IPS-18a (cell line): ENCODE measurements at regions not wholly inside any gene's neighbourhood (a gene's known extent, or its start where the extent isn't known, plus 50 kb on each side); places are given as distances from the start of the nearest gene placed in this dataset.

ENCODE experiments used
- H3K27ac ChIP-seq: one replicate; pipeline ENCODE4 v1.5.1; 2013; ENCODE audit warnings: low read length
- H3K27me3 ChIP-seq: one replicate; pipeline ENCODE4 v1.6.1; 2013; ENCODE audit warnings: mild to moderate bottlenecking, low read length; ENCODE audit not compliant: control insufficient read depth, insufficient read depth
- H3K36me3 ChIP-seq: one replicate; pipeline ENCODE4 v1.6.1; 2013; ENCODE audit warnings: low read depth, low read length; ENCODE audit not compliant: control insufficient read depth
- H3K4me1 ChIP-seq: one replicate; pipeline ENCODE4 v1.6.1; 2013; ENCODE audit warnings: low read depth, low read length; ENCODE audit not compliant: control insufficient read depth
- H3K4me3 ChIP-seq: one replicate; pipeline ENCODE4 v1.5.1; 2013; ENCODE audit warnings: low read length
- H3K9ac ChIP-seq: one replicate; pipeline ENCODE4 v1.6.1; 2013; ENCODE audit warnings: mild to moderate bottlenecking, low read length, moderate library complexity
- H3K9me3 ChIP-seq: one replicate; pipeline ENCODE4 v1.6.1; 2013; ENCODE audit warnings: low read depth, low read length; ENCODE audit not compliant: control insufficient read depth

DNA sequence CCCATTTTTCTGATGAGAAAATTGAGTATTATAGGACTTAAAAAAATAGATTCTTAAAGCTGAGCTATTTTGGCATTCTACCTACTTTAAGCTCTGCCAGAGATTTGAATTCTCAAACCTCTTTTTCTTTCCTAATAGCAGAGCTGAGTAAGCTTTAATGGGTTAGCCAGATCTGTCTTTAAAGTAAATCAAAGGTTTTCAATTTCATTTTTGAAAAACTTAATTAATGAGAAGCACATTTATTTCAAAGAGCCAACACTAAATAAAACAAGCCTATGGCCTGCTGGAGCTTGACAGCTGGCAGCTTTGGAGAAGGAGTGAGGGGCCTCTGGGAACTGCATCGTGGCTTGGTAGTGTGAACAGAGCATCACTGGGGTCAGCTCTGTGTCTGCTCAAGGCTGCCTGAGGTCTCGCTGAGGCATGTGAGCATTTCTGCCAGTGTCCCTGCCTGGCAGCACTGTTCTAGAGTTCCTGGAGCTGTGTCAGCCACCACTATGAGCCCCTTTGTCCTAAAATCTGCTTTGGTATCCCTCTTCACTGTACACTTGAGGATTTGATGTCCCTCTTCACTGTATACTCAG, 50.4 kb upstream of the PRSS23 start:
- no peaks in the 10 kb centered on the region for H3K4me1 ChIP-seq
- H3K27ac ChIP-seq, result no peak overlapping the region
- H3K27me3 ChIP-seq, result no peaks in the 10 kb centered on the region
- H3K9me3 ChIP-seq, result no peaks in the 10 kb centered on the region
- H3K4me3 ChIP-seq, result no peak overlapping the region
- no peak overlapping the region for H3K9ac ChIP-seq
- no peaks in the 10 kb centered on the region for H3K36me3 ChIP-seq

DNA sequence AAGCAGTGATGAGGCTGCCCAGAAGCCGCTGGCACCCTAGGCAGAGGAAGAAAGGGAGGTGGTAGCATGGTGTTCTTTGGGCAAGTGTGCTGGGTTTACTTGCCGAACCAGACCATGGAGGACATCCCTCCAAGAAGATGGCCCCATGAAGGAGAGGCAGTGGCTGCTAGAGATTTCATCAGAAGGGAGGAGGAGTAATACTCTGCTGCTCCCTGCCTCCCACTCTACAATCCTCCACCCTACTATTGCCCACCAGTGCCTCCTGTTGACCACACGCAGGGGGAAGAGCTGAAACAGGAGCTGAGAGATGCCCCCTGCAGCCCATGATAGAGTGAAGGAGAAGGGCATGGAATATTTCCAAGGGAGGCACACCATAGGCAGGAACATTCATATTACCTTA, 51.0 kb upstream of the PRSS23 start:
- Histone ChIP-seq H3K4me3 (no peak overlapping the region), H3K27me3 (no peaks in the 10 kb centered on the region), H3K4me1 (no peaks in the 10 kb centered on the region), H3K36me3 (no peaks in the 10 kb centered on the region), H3K9ac (no peak overlapping the region), H3K9me3 (no peaks in the 10 kb centered on the region), H3K27ac (no peak overlapping the region)

DNA sequence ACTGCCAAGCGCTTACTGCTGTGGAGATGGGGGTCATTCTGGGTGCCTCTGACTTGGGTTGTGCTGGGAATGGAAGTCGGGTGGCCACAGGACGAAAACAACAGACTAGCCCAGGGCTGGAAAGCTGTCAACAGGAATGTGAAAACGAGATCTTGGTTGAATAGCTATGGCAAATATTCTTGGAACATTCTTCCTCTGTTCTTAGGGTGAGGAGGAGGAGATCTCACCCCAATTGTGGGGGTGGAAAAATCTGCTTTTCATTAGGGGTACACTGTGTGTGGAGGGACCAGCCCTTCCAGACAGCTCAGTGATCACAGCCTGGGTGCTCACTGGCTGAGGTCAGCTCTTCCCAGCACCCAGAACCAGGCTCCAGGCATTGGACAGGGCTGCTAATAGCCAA, 52.0 kb upstream of the PRSS23 start:
- Histone ChIP-seq H3K9me3 (no peaks in the 10 kb centered on the region), H3K9ac (no peak overlapping the region), H3K27ac (no peak overlapping the region), H3K4me1 (no peaks in the 10 kb centered on the region), H3K4me3 (no peak overlapping the region), H3K27me3 (no peaks in the 10 kb centered on the region), H3K36me3 (no peaks in the 10 kb centered on the region)

DNA sequence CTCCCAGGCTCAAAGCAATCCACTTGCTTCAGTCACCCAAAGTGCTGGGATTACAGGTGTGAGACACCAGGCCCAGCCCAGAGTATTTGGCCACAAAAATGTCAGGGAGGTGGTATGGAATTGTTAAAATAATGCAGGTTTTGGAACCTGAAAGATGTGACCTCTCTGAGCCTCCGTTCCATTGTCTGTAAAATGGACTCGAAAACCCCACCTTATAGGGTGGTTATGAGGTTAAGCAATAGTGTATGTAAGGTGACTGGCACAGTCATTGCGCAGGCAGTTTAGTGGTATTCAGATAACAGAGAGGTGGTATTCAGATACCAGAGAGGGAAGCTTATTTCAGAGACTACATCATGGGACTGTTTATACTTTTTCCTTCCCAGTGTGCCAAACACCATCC, 52.5 kb upstream of the PRSS23 start:
- Histone ChIP-seq H3K4me1 (no peaks in the 10 kb centered on the region), H3K9me3 (no peaks in the 10 kb centered on the region), H3K27ac (no peak overlapping the region), H3K27me3 (no peaks in the 10 kb centered on the region), H3K36me3 (no peaks in the 10 kb centered on the region), H3K4me3 (no peak overlapping the region), H3K9ac (no peak overlapping the region)

DNA sequence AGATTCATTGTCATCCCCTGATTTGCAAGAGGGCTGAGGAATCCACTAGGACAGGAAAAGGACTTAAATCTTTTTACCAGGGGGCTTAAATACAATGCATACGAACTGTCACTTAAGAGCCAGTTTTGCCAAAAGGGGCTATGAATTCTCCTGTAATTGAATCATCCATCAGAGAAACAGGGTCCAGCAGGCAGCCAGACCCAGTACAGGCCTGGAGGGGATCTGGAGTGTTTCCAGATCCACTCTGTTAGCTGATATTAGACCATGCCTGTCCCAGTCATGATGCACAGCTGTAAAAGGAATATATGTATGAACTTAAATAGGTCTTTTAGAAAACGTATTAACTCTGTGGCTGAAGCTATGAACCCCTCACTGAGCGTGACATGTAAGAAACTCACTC, 53.8 kb upstream of the PRSS23 start:
- Histone ChIP-seq H3K4me1 (no peaks in the 10 kb centered on the region), H3K27ac (no peak overlapping the region), H3K9ac (no peak overlapping the region), H3K4me3 (no peak overlapping the region), H3K27me3 (no peaks in the 10 kb centered on the region), H3K36me3 (no peaks in the 10 kb centered on the region), H3K9me3 (no peaks in the 10 kb centered on the region)

DNA sequence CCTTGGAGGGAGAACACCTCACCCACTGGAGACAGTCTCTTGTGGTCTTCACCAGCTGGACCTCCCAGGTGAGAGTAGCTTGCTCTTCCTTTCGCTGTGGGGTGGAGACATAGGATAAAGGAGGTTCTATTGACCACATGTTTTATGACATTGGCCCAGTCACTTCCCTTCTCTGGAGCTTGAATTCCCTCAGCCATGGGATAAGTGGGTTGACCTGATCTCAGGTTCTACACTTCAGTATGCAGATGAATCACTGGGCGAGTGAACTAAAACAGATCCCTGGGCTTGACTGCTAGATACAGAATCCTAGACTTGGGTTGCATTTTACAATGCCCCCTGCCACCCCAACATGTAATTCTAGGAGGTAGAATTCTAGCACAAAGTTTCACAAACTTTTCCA, 54.8 kb upstream of the PRSS23 start:
- no peaks in the 10 kb centered on the region for H3K27me3 ChIP-seq
- H3K4me3 ChIP-seq, result no peak overlapping the region
- no peak overlapping the region for H3K27ac ChIP-seq
- H3K9me3 ChIP-seq, result no peaks in the 10 kb centered on the region
- no peaks in the 10 kb centered on the region for H3K36me3 ChIP-seq
- no peaks in the 10 kb centered on the region for H3K4me1 ChIP-seq
- H3K9ac ChIP-seq, result no peak overlapping the region

DNA sequence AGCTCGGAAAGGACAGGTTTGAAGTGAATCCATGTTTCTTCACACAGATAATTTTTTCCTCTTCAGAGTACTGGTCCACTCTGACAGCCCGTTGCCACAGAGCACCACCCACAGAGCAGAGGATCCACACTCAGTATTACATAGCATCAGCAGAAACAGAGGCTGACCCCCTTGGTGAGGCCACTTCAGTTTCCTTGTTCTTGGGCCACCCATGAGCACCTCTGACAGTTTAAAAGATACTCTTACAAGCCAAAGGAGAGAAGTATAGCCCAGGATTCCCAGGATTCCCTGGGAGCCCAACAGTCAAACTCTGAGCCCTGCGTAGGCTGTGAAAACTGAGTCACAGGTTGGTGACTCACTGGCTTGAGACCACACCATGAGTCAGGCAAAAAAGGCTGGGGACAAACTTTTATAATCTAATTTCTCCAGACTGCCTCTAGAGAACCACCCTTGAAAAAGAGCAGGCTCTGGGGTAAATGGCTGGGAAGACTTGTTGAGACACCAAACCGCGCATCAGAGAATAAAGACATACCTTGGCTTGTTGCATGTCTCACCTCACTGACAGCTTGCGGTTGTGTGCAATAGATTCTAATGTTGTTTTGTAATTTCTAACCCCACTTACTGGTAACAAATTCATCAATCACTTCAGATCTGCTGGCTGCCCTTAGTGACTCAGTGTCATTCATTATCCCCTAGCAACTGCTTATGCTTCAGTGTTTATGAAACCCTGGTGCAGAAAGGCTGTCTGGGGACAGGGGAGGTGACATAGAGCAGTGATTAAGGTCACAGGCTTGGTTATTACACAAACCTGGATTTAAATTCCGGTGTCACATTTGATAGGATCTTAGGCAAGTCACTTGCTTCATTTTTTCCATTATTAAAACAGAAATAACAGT, 56.9 kb upstream of the PRSS23 start:
- H3K27ac ChIP-seq, result no peak overlapping the region
- peaks cover 9% of the 10 kb centered on the region for H3K4me1 ChIP-seq
- H3K27me3 ChIP-seq, result no peaks in the 10 kb centered on the region
- no peak overlapping the region for H3K9ac ChIP-seq
- no peaks in the 10 kb centered on the region for H3K9me3 ChIP-seq
- H3K36me3 ChIP-seq, result no peaks in the 10 kb centered on the region
- no peak overlapping the region for H3K4me3 ChIP-seq

DNA sequence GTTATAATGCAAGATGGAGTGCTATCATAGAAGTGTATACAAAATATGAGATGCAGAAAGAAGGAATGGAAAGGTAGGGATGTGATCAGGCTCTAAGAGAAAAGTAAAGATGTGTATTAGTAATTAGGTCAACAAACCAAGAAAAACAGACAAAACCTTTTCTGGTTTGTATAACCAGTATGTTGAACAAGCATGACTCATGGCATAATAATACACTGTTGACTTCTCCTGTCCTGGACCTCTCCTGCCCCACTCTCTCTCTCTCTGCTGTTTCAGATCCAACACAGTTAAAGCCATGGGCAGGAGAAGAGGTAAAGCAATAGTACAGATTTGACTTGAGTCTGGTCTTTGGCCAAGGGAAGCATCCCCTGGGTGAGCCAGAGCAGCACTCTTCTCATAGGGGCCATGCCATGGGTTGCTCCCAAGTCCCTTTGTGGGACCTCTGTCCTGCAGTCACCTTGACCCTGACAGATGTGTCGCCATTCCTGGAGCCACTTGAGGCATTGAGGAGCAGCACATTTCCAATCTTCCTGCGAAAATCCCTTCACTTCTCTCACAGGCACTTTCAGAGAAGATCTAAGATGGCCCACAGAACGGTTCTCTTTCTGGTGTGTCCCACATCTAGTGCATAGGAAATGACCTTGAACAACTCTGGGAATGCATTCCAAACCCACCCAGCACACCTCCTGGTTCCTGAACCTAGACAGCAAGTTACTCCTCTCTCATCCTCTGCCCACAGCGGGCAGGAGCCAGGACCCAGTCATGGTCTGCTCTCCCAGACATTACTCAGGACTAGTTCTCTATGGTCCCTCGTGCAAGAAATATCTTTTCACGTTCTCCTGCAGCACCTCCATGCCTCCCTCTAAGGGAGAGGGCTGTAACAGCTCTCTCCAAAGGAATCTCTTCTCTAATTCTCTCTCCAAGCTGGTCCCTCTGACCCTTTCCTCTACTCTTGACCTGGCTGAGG, 58.2 kb upstream of the PRSS23 start:
- peaks cover 9% of the 10 kb centered on the region for H3K4me1 ChIP-seq
- H3K27me3 ChIP-seq, result no peaks in the 10 kb centered on the region
- no peak overlapping the region for H3K4me3 ChIP-seq
- no peak overlapping the region for H3K9ac ChIP-seq
- no peaks in the 10 kb centered on the region for H3K36me3 ChIP-seq
- H3K27ac ChIP-seq, result no peak overlapping the region
- H3K9me3 ChIP-seq, result no peaks in the 10 kb centered on the region

DNA sequence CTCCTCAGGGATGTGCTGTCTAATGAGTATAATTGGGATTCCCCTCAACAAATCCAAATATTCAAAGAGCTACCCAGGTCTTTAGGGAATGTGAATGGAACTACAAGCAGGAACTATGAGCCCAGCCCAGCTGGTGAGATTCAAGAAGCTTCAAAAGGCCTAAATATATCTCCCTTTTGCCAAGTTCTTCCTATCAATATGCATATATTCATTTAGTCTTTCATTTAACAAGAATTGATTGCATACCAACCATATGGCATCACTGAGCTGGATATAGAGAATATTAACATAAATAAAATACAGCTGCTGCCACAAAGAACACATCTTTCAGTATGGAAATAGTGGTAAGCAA, 58.9 kb upstream of the PRSS23 start:
- Histone ChIP-seq H3K4me1 (peaks cover 11% of the 10 kb centered on the region), H3K36me3 (no peaks in the 10 kb centered on the region), H3K9me3 (no peaks in the 10 kb centered on the region), H3K9ac (no peak overlapping the region), H3K27ac (no peak overlapping the region), H3K4me3 (no peak overlapping the region), H3K27me3 (no peaks in the 10 kb centered on the region)

DNA sequence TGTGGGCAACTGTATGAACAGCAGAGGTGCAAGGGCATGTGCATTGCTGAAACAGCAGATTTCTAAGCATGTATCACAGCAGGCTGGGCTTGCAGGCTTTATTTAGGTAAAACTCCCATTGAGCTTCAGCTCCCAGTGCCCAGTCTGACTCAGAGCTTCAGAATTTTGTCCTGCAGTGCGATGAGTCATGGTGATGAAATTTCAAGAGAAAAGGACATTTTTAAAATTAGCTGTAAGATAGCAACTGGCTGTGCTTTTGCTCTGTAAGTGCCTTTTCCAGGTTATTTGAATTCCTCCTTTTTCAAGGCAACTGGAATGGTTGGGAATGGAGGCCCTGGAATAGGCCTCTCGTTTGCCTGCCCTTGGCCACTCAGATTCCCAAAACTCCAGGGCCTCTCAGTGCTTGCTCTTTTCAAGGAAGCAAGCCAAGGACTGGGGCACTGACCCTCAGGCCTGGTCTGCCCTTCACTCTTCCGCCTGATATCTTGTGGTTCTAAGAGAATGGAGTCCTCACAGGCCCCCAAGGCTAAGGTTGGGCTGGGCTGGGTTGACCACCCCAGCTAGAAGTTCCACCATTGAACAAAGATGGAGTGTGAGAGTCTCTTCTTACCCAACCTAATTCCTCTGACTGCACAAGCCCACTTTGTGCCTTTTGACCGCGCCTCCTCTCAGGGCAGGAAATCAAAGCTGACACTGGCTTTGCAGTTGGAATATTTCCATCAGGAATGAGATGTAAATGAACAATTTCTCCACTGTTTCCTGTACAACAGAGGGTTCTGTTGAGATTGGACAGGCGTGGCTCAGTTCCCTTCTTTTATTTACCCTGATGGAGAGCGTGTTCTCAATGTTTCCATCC, 59.5 kb upstream of the PRSS23 start:
- Histone ChIP-seq H3K27ac (peak overlapping the region; percentile 36), H3K36me3 (no peaks in the 10 kb centered on the region), H3K9ac (no peak overlapping the region), H3K9me3 (no peaks in the 10 kb centered on the region), H3K4me3 (no peak overlapping the region), H3K27me3 (no peaks in the 10 kb centered on the region), H3K4me1 (peaks cover 17% of the 10 kb centered on the region)

DNA sequence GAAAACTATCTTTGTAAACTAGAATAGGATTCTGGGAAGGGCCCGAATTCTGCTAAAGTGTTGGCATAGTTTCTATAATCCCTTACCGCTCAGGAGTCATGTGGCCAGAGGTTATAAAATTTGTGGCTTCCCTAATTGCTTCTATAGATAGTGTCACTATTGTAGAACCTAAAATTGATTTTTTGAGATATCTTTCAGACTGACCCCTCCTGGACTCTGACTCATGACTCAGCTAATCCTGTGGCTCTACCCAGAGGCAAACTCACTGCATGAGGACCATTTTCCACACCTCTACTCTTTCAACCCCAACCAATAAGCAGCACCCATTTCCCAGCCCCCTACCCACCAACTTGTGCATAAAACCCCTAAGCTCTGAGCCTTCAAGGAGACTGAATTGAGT, 61.8 kb upstream of the PRSS23 start:
- Histone ChIP-seq H3K4me1 (peaks cover 17% of the 10 kb centered on the region), H3K27me3 (no peaks in the 10 kb centered on the region), H3K4me3 (no peak overlapping the region), H3K9ac (no peak overlapping the region), H3K9me3 (no peaks in the 10 kb centered on the region), H3K36me3 (no peaks in the 10 kb centered on the region), H3K27ac (no peak overlapping the region)
